A673 (cell line): ENCODE measurements at regions not wholly inside any gene's neighbourhood (a gene's known extent, or its start where the extent isn't known, plus 50 kb on each side); places are given as distances from the start of the nearest gene placed in this dataset.
"Not testable (repeated sequence)": the region's sequence is repeated elsewhere in the genome, so short reads cannot be mapped to it uniquely, and the experiment has no call there.

Source experiments
- BruUV-seq: library from RNA; stranded (reverse); fragments of 400-500 nt; replicated peaks from 2 replicates; lab custom pipeline; 2021; lab: Mats Ljungman, UMichigan
- CTCF ChIA-PET: fragments of 300-600 bp; sonication (Branson Sonifier 250); formaldehyde crosslinking; loops from one replicate; lab custom pipeline; 2022; ENCODE audit warnings: antibody characterized with exemption; lab: Charles Lee
- POLR2A ChIA-PET: fragments of 300-600 bp; sonication (Branson Sonifier 250); formaldehyde crosslinking; loops from one replicate; lab custom pipeline; 2022; ENCODE audit warnings: antibody characterized with exemption; ENCODE audit not compliant: low non-redundant PET; lab: Charles Lee
- DNase-seq: peaks from one replicate; pipeline ENCODE4 v3.0.0-alpha.2; 2015; ENCODE audit warnings: low spot score
- H3K27ac ChIP-seq: fragments of 200-600 bp; sonication (generic); 2 replicates; pipeline ENCODE4 v1.5.1; 2016; ENCODE audit warnings: mixed run types, low read depth, mild to moderate bottlenecking, mixed read lengths, antibody characterized with exemption, low read length; ENCODE audit not compliant: poor library complexity, severe bottlenecking
- H3K27me3 ChIP-seq: fragments of 200-600 bp; sonication (generic); replicated peaks from 2 replicates; pipeline ENCODE4 v1.6.1; 2017; ENCODE audit warnings: mixed run types, low read depth, mild to moderate bottlenecking, mixed read lengths, antibody characterized with exemption, low read length; ENCODE audit not compliant: insufficient read depth, poor library complexity
- H3K36me3 ChIP-seq: fragments of 200-600 bp; sonication (generic); 2 replicates; pipeline ENCODE4 v1.6.1; 2016; ENCODE audit warnings: mixed run types, mild to moderate bottlenecking, mixed read lengths, antibody characterized with exemption, low read length; ENCODE audit not compliant: insufficient read depth, poor library complexity, severe bottlenecking
- H3K4me1 ChIP-seq: fragments of 200-600 bp; sonication (generic); 2 replicates; pipeline ENCODE4 v1.6.1; 2017; ENCODE audit warnings: mixed run types, mild to moderate bottlenecking, mixed read lengths, antibody characterized with exemption, low read length; ENCODE audit not compliant: insufficient read depth, poor library complexity, severe bottlenecking
- H3K4me3 ChIP-seq: fragments of 200-600 bp; sonication (generic); 2 replicates; pipeline ENCODE4 v1.5.1; 2016; ENCODE audit warnings: low read depth, mixed run types, mild to moderate bottlenecking, mixed read lengths, low read length; ENCODE audit not compliant: poor library complexity, severe bottlenecking
- H3K9me3 ChIP-seq: fragments of 200-600 bp; sonication (generic); 2 replicates; pipeline ENCODE4 v1.6.1; 2016; ENCODE audit warnings: mixed run types, low read depth, mild to moderate bottlenecking, mixed read lengths, antibody characterized with exemption, low read length; ENCODE audit not compliant: poor library complexity, severe bottlenecking
- EZH2 ChIP-seq: fragments of 200-600 bp; sonication (generic); IDR thresholded peaks from 2 replicates; pipeline ENCODE4 v1.6.1; 2017; ENCODE audit warnings: borderline replicate concordance, low read depth, mild to moderate bottlenecking, mixed read lengths, antibody characterized with exemption, low read length; ENCODE audit not compliant: poor library complexity, severe bottlenecking
- intact Hi-C: fragments of 100-400 bp; cut with micrococcal nuclease; formaldehyde crosslinking; loops from one replicate; pipeline ENCODE4 v1.10.0; 2022; ENCODE audit not compliant: unreplicated experiment
- TF ChIP-seq, protein P1 (sequence below): fragments of 300-800, 200-600 bp; sonication (generic); conservative IDR thresholded peaks from 2 replicates; pipeline ENCODE4 v1.5.1; 2017; ENCODE audit warnings: low read depth, mild to moderate bottlenecking, antibody characterized with exemption, low read length, moderate library complexity, mixed read lengths

- DNase-seq: no peak
- no TSS peak for BruUV-seq
- no peak for TF ChIP-seq EZH2
- TF ChIP-seq, protein P1, sequence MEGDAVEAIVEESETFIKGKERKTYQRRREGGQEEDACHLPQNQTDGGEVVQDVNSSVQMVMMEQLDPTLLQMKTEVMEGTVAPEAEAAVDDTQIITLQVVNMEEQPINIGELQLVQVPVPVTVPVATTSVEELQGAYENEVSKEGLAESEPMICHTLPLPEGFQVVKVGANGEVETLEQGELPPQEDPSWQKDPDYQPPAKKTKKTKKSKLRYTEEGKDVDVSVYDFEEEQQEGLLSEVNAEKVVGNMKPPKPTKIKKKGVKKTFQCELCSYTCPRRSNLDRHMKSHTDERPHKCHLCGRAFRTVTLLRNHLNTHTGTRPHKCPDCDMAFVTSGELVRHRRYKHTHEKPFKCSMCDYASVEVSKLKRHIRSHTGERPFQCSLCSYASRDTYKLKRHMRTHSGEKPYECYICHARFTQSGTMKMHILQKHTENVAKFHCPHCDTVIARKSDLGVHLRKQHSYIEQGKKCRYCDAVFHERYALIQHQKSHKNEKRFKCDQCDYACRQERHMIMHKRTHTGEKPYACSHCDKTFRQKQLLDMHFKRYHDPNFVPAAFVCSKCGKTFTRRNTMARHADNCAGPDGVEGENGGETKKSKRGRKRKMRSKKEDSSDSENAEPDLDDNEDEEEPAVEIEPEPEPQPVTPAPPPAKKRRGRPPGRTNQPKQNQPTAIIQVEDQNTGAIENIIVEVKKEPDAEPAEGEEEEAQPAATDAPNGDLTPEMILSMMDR: no peak
- Histone ChIP-seq H3K4me3 (no peak overlapping the region), H3K27me3 (no peaks in the 10 kb centered on the region), H3K9me3 (no peaks in the 10 kb centered on the region), H3K27ac (no peak overlapping the region), H3K36me3 (no peaks in the 10 kb centered on the region), H3K4me1 (no peaks in the 10 kb centered on the region)
- POLR2A ChIA-PET: no interaction called here
- intact Hi-C loops: no loop called here
- CTCF ChIA-PET: no interaction called here
Measured at GRCh38 chr4:189548484-189549125, 392.1 kb upstream of the FRG1 start.

DNA sequence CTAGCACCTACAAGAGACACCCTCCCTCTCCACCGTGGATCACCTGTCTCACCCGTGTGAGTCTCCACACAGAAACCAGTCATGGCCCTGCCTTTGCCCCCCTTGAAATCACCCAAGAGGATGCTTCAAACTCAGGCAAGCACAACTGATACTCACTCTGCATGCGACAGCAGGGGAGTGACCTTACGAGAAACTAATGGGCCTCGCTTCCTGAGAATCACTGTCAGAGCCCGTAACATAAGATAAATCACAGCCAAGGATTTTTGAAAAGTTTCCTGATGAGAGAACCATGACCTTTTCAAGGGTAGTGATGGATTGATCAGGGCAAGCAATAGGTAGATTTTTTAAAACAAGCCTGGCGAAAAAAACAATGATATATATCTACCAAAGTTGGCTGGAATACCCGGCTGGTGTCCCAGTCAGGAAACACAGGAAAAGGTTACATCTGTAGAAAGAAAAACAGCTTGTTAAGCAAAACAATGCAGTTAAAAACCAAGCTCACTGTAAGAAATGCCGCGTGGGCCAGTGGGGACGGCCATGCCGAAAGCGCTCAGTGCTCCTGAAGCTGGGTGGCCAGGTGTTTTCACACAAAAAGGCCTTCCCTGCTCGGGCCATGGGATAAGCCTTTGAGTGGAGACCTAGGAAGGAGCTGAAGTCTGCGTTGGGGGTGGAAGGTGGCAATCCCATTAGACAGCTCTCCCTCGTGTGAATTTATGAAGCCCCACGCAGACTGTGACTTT lies 388.6 kb upstream of the FRG1 start:
- H3K27me3 ChIP-seq, BruUV-seq, intact Hi-C loops, H3K4me3 ChIP-seq, CTCF ChIA-PET, H3K27ac ChIP-seq, DNase-seq, POLR2A ChIA-PET, H3K4me1 ChIP-seq, H3K9me3 ChIP-seq, H3K36me3 ChIP-seq: not testable (repeated sequence)

DNA sequence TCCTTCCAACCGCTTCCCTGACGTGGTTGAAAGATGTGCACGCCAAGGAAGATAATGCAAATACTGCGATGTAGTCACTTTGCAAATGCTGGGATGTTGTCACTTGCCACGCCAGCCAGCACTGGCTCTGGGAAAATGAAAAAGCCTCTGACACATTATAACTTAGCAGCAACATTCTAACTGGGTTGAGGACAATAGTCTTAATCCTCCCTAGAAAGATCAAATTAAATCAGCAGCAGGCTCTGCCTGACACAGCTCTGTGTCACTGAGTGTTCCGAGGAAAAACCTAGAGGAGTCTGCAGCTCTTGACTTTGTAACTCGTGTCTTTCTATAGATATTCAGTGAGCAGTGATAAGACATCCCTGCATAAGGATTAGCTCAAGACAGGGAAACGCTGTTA lies 380.1 kb upstream of the FRG1 start:
- CTCF ChIA-PET, BruUV-seq: not testable (repeated sequence)

DNA sequence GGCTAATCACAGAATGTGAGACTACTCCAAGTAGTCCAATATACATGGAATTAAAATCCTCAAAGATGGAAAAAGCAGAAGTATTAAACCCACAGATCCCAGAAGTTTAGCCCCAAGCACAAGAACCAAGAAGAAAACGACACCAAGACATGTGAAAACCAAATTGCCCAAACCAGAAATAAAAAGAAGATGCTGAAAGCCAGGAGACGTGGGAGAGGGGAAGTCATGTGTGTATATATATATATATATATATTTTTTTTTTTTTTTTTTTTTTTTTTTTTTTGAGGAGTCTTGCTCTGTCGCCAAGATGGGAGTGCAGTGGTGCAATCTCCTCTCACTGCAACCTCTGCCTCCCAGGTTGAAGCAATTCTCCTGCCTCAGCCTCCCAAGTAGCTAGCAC lies 376.9 kb upstream of the FRG1 start:
- H3K27ac ChIP-seq, H3K4me1 ChIP-seq, CTCF ChIA-PET, H3K36me3 ChIP-seq, intact Hi-C loops, BruUV-seq, H3K27me3 ChIP-seq, DNase-seq, POLR2A ChIA-PET, H3K9me3 ChIP-seq, H3K4me3 ChIP-seq: not testable (repeated sequence)

More for the DNA sequence above, 380.1 kb upstream of the FRG1 start:
- POLR2A ChIA-PET, H3K27ac ChIP-seq, H3K36me3 ChIP-seq, intact Hi-C loops, H3K4me1 ChIP-seq, H3K27me3 ChIP-seq, DNase-seq, H3K9me3 ChIP-seq, H3K4me3 ChIP-seq: not testable (repeated sequence)

GRCh38 chr4:189566271-189566670 lies 374.4 kb upstream of the FRG1 start:
- H3K4me1 ChIP-seq, H3K9me3 ChIP-seq, CTCF ChIA-PET, H3K4me3 ChIP-seq, BruUV-seq, POLR2A ChIA-PET, intact Hi-C loops, DNase-seq, H3K27me3 ChIP-seq, H3K36me3 ChIP-seq, H3K27ac ChIP-seq: not testable (repeated sequence)

GRCh38 chr4:189566900-189567299 lies 373.8 kb upstream of the FRG1 start:
- BruUV-seq, CTCF ChIA-PET, intact Hi-C loops, H3K9me3 ChIP-seq, H3K27ac ChIP-seq, H3K36me3 ChIP-seq, H3K27me3 ChIP-seq, H3K4me1 ChIP-seq, H3K4me3 ChIP-seq, POLR2A ChIA-PET, DNase-seq: not testable (repeated sequence)
